ENCODE measurements at regions not wholly inside any gene's neighbourhood (a gene's known extent, or its start where the extent isn't known, plus 50 kb on each side); places are given as distances from the start of the nearest gene placed in this dataset.
"Not testable (repeated sequence)": the region's sequence is repeated elsewhere in the genome, so short reads cannot be mapped to it uniquely, and the experiment has no call there.

- intact Hi-C loops (cut with DNase I, micrococcal nuclease): no loop called here
- Histone ChIP-seq H3K4me1 (ENCODE audit: low read depth) (no peaks in the 10 kb centered on the region), H3K9me3 (no peaks in the 10 kb centered on the region), H3K36me3 (ENCODE audit: low read depth) (no peaks in the 10 kb centered on the region), H3K4me3 (no peak overlapping the region)
- TF ChIP-seq CTCF (IDR thresholded peaks at IDR 0.05): no peak
- ATAC-seq (no peak), DNase-seq (no peak)
These were observed 784.0 kb downstream of the ZPLD1 start for GRCh38 chr3:103218793-103219192.

DNA sequence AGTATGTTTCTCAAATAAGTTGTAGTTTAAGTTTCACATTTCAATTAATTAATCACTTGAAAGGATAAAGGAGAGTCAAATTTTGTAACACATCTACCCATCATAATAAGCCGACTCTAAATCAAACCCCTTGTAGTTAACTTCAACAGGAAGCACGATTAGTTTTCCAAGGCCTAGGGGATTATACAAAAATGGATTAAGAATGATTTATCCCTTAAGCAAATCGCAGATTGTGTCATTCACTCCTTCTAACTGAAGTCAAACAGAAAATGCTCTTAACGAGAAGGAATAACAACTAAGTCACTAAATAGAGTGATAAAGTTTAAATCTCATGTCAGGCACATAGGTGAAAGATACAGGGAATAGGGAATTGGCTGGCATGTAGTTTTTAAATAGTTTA lies 792.8 kb downstream of the ZPLD1 start:
- ATAC-seq: no peak
- intact Hi-C loops (cut with DNase I, micrococcal nuclease): no loop called here

DNA sequence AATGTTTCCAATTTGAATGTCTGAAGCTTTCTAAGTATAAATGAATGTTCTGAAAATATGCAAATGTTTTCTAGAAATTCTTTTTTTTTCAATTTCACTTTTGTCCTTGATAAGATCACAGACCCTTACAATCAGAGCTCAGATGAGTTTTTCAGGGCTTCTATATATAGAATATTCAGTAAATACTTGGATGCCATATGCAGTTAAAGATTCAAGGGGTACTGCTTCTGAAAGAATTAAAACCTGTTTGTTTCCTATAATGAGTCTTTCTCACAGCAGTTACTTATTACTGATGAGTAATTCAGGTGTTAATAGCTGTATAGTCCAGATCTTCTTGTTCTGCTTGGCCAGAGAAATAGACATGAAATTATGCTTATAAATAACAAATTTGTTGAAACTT lies 812.6 kb downstream of the ZPLD1 start:
- intact Hi-C loops (cut with DNase I, micrococcal nuclease): no loop called here
- Histone ChIP-seq H3K4me1 (ENCODE audit: low read depth) (no peaks in the 10 kb centered on the region), H3K36me3 (ENCODE audit: low read depth) (no peaks in the 10 kb centered on the region), H3K4me3 (no peak overlapping the region), H3K9me3 (peaks cover 5% of the 10 kb centered on the region)
- no peak for DNase-seq
- TF ChIP-seq CTCF (IDR thresholded peaks at IDR 0.05): no peak
- no peak for ATAC-seq

More for the DNA sequence above, 792.8 kb downstream of the ZPLD1 start:
- TF ChIP-seq CTCF (IDR thresholded peaks at IDR 0.05): no peak
- Histone ChIP-seq H3K4me3 (no peak overlapping the region), H3K9me3 (no peaks in the 10 kb centered on the region), H3K36me3 (ENCODE audit: low read depth) (no peaks in the 10 kb centered on the region), H3K4me1 (ENCODE audit: low read depth) (no peaks in the 10 kb centered on the region)
- no peak for DNase-seq

- intact Hi-C loops (cut with DNase I, micrococcal nuclease); H3K36me3 ChIP-seq (ENCODE audit: low read depth); H3K4me3 ChIP-seq; ATAC-seq; H3K9me3 ChIP-seq; H3K4me1 ChIP-seq (ENCODE audit: low read depth): not testable (repeated sequence)
- DNase-seq: peak in 1 of 3 donors; percentile 42
These were observed 820.0 kb downstream of the ZPLD1 start for GRCh38 chr3:103254827-103255226.

- intact Hi-C loops (cut with DNase I, micrococcal nuclease): no loop called here
- H3K4me1 ChIP-seq (ENCODE audit: low read depth): no peaks in the 10 kb centered on the region
- TF ChIP-seq CTCF (IDR thresholded peaks at IDR 0.05): no peak
- H3K4me3 ChIP-seq: no peak overlapping the region
- H3K36me3 ChIP-seq (ENCODE audit: low read depth): no peaks in the 10 kb centered on the region
- H3K9me3 ChIP-seq: peaks cover 17% of the 10 kb centered on the region
- ATAC-seq (no peak), DNase-seq (no peak)
These were observed 834.5 kb downstream of the ZPLD1 start for GRCh38 chr3:103269287-103269686.

DNA sequence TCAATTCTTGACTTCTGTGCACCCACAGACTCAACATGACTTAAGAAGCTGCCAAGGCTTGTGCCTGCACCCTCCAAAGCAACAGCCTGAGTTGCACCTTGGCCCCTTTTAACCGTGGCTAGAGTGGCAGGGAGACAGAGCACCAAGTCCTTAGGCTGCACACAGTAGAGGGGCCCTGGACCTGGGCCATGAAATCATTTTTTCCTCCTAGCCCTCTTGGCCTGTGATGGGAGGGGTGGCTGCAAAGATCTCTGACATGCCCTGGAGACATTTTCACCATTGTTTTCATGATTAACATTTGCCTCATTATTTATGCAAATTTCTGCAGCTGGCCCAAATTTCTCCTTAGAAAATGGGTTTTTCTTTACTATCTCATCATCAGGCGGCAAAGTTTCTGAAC lies 836.8 kb downstream of the ZPLD1 start:
- H3K4me1 ChIP-seq (ENCODE audit: low read depth): no peaks in the 10 kb centered on the region
- no peaks in the 10 kb centered on the region for H3K36me3 ChIP-seq (ENCODE audit: low read depth)
- H3K9me3 ChIP-seq: peaks cover 17% of the 10 kb centered on the region
- ATAC-seq: no peak
- DNase-seq: no peak
- no peak overlapping the region for H3K4me3 ChIP-seq
- no peak for TF ChIP-seq CTCF (IDR thresholded peaks at IDR 0.05)
- intact Hi-C loops (cut with DNase I, micrococcal nuclease): no loop called here
